ENCODE measurements at regions not wholly inside any gene's neighbourhood (a gene's known extent, or its start where the extent isn't known, plus 50 kb on each side); places are given as distances from the start of the nearest gene placed in this dataset.
"Not testable (repeated sequence)": the region's sequence is repeated elsewhere in the genome, so short reads cannot be mapped to it uniquely, and the experiment has no call there.

GRCh38 chr3:187484547-187485295 lies 116.5 kb downstream of the RTP4 start:
- H3K36me3 ChIP-seq (ENCODE audit: insufficient read depth, insufficient read length, low read length) = no peaks in the 10 kb centered on the region
- TF ChIP-seq ZNF274 (IDR thresholded peaks at IDR 0.05; ENCODE audit: low read depth, low read length) = no peak
- no peak for TF ChIP-seq SUZ12 (IDR thresholded peaks at IDR 0.05; ENCODE audit: extremely low read depth, insufficient read depth, insufficient read length)
- no peak for TF ChIP-seq YY1 (IDR thresholded peaks at IDR 0.05; ENCODE audit: insufficient read depth, insufficient read length)
- H3K9me3 ChIP-seq (ENCODE audit: insufficient read depth, low read length) = peaks cover 8% of the 10 kb centered on the region
- H3K9ac ChIP-seq (ENCODE audit: insufficient read length, low read depth) = no peak overlapping the region
- no peaks in the 10 kb centered on the region for H3K27me3 ChIP-seq (ENCODE audit: insufficient read depth, insufficient read length)
- H3K4me3 ChIP-seq (ENCODE audit: insufficient read length, low read depth) = no peak overlapping the region
- no peak for DNase-seq (ENCODE audit: low read depth, low spot score)
- no peaks in the 10 kb centered on the region for H3K4me1 ChIP-seq (ENCODE audit: insufficient read depth, insufficient read length)

GRCh38 chr3:187481426-187481825 lies 113.2 kb downstream of the RTP4 start:
- Histone ChIP-seq H3K36me3 (ENCODE audit: insufficient read depth, insufficient read length, low read length) (no peaks in the 10 kb centered on the region), H3K4me3 (ENCODE audit: insufficient read length, low read depth) (no peak overlapping the region), H3K27me3 (ENCODE audit: insufficient read depth, insufficient read length) (no peaks in the 10 kb centered on the region), H3K9me3 (ENCODE audit: insufficient read depth, low read length) (peaks cover 29% of the 10 kb centered on the region), H3K9ac (ENCODE audit: insufficient read length, low read depth) (no peak overlapping the region), H3K4me1 (ENCODE audit: insufficient read depth, insufficient read length) (no peaks in the 10 kb centered on the region)
- DNase-seq (ENCODE audit: low read depth, low spot score) = no peak
- TF ChIP-seq ZNF274 (IDR thresholded peaks at IDR 0.05; ENCODE audit: low read depth, low read length) = no peak
- TF ChIP-seq YY1 (IDR thresholded peaks at IDR 0.05; ENCODE audit: insufficient read depth, insufficient read length) = no peak
- no peak for TF ChIP-seq SUZ12 (IDR thresholded peaks at IDR 0.05; ENCODE audit: extremely low read depth, insufficient read depth, insufficient read length)

- H3K9me3 ChIP-seq (ENCODE audit: insufficient read depth, low read length) = peaks cover 75% of the 10 kb centered on the region
- H3K27me3 ChIP-seq (ENCODE audit: insufficient read depth, insufficient read length); H3K9ac ChIP-seq (ENCODE audit: insufficient read length, low read depth); DNase-seq (ENCODE audit: low read depth, low spot score); H3K36me3 ChIP-seq (ENCODE audit: insufficient read depth, insufficient read length, low read length); H3K4me3 ChIP-seq (ENCODE audit: insufficient read length, low read depth); H3K4me1 ChIP-seq (ENCODE audit: insufficient read depth, insufficient read length): not testable (repeated sequence)
These were observed 107.4 kb downstream of the RTP4 start for GRCh38 chr3:187475613-187476012.

DNA sequence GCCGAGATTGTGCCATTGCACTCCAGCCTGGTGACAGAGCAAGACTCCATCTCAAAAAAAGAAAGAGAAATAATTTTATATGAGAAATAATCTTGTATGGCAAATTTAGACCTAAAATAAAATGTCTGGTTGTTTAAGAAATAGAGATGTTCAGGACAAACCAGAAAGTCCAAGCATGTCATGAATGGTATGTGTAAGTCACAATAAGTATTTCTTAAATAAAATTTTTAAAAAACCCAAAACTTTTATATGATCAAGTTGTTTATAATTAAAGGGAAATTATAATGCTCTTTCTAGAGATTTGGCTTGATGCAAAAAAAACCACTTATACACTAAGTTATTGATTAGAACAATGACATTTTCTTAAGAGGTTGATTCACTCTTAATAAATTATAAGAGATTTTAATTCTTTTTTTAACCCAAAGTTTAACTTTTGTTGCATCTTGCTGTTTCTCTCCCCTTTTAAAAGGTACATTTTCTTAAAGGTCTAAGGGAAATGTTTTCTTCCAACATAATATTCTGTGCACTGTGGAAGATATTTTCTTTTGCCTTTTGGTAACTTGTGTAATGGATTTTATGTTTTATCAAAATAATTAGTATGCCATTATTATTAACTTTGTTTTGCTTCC lies 105.7 kb downstream of the RTP4 start:
- H3K27me3 ChIP-seq (ENCODE audit: insufficient read depth, insufficient read length) = no peaks in the 10 kb centered on the region
- no peak overlapping the region for H3K4me3 ChIP-seq (ENCODE audit: insufficient read length, low read depth)
- peaks cover 70% of the 10 kb centered on the region for H3K9me3 ChIP-seq (ENCODE audit: insufficient read depth, low read length)
- H3K4me1 ChIP-seq (ENCODE audit: insufficient read depth, insufficient read length) = no peaks in the 10 kb centered on the region
- H3K36me3 ChIP-seq (ENCODE audit: insufficient read depth, insufficient read length, low read length) = no peaks in the 10 kb centered on the region
- no peak for DNase-seq (ENCODE audit: low read depth, low spot score)
- no peak overlapping the region for H3K9ac ChIP-seq (ENCODE audit: insufficient read length, low read depth)
- TF ChIP-seq SUZ12 (IDR thresholded peaks at IDR 0.05; ENCODE audit: extremely low read depth, insufficient read depth, insufficient read length) = no peak
- TF ChIP-seq YY1 (IDR thresholded peaks at IDR 0.05; ENCODE audit: insufficient read depth, insufficient read length) = no peak
- no peak for TF ChIP-seq ZNF274 (IDR thresholded peaks at IDR 0.05; ENCODE audit: low read depth, low read length)

- H3K36me3 ChIP-seq (ENCODE audit: insufficient read depth, insufficient read length, low read length); H3K4me1 ChIP-seq (ENCODE audit: insufficient read depth, insufficient read length); H3K9ac ChIP-seq (ENCODE audit: insufficient read length, low read depth); DNase-seq (ENCODE audit: low read depth, low spot score); H3K27me3 ChIP-seq (ENCODE audit: insufficient read depth, insufficient read length); H3K4me3 ChIP-seq (ENCODE audit: insufficient read length, low read depth): not testable (repeated sequence)
- H3K9me3 ChIP-seq (ENCODE audit: insufficient read depth, low read length) = peaks cover 17% of the 10 kb centered on the region; the same call in 1 of the 2 replicates
These were observed 98.1 kb downstream of the RTP4 start for GRCh38 chr3:187466306-187466705.

- TF ChIP-seq SUZ12 (IDR thresholded peaks at IDR 0.05; ENCODE audit: extremely low read depth, insufficient read depth, insufficient read length) = no peak
- TF ChIP-seq YY1 (IDR thresholded peaks at IDR 0.05; ENCODE audit: insufficient read depth, insufficient read length) = no peak
- TF ChIP-seq ZNF274 (IDR thresholded peaks at IDR 0.05; ENCODE audit: low read depth, low read length) = no peak
- Histone ChIP-seq H3K9ac (ENCODE audit: insufficient read length, low read depth) (no peak overlapping the region), H3K36me3 (ENCODE audit: insufficient read depth, insufficient read length, low read length) (no peaks in the 10 kb centered on the region), H3K4me1 (ENCODE audit: insufficient read depth, insufficient read length) (no peaks in the 10 kb centered on the region), H3K9me3 (ENCODE audit: insufficient read depth, low read length) (peaks cover 17% of the 10 kb centered on the region; the same call in 1 of the 2 replicates), H3K4me3 (ENCODE audit: insufficient read length, low read depth) (no peak overlapping the region), H3K27me3 (ENCODE audit: insufficient read depth, insufficient read length) (no peaks in the 10 kb centered on the region)
- DNase-seq (ENCODE audit: low read depth, low spot score) = peak; percentile 65
These were observed 97.3 kb downstream of the RTP4 start for GRCh38 chr3:187465503-187465902.

GRCh38 chr3:187464682-187465081 lies 96.5 kb downstream of the RTP4 start:
- Histone ChIP-seq H3K9me3 (ENCODE audit: insufficient read depth, low read length) (peaks cover 17% of the 10 kb centered on the region; the same call in 1 of the 2 replicates), H3K4me1 (ENCODE audit: insufficient read depth, insufficient read length) (no peaks in the 10 kb centered on the region), H3K27me3 (ENCODE audit: insufficient read depth, insufficient read length) (no peaks in the 10 kb centered on the region), H3K36me3 (ENCODE audit: insufficient read depth, insufficient read length, low read length) (no peaks in the 10 kb centered on the region), H3K4me3 (ENCODE audit: insufficient read length, low read depth) (no peak overlapping the region), H3K9ac (ENCODE audit: insufficient read length, low read depth) (no peak overlapping the region)
- DNase-seq (ENCODE audit: low read depth, low spot score) = no peak
- TF ChIP-seq ZNF274 (IDR thresholded peaks at IDR 0.05; ENCODE audit: low read depth, low read length) (no peak), YY1 (IDR thresholded peaks at IDR 0.05; ENCODE audit: insufficient read depth, insufficient read length) (no peak), SUZ12 (IDR thresholded peaks at IDR 0.05; ENCODE audit: extremely low read depth, insufficient read depth, insufficient read length) (no peak)

All from NT2/D1 (cell line).